Endodermal cell (in vitro differentiated cells): ENCODE measurements at regions not wholly inside any gene's neighbourhood (a gene's known extent, or its start where the extent isn't known, plus 50 kb on each side); places are given as distances from the start of the nearest gene placed in this dataset.

Experiments
- DNase-seq: peaks from one replicate; pipeline ENCODE4 v3.0.0-alpha.2; 2017
- H3K27ac ChIP-seq: 2 replicates; pipeline ENCODE4 v1.5.1; 2013; ENCODE audit warnings: mild to moderate bottlenecking, low read depth, low read length, moderate library complexity
- H3K27me3 ChIP-seq: 2 replicates; pipeline ENCODE4 v1.6.1; 2013; ENCODE audit warnings: mild to moderate bottlenecking, low read length, moderate library complexity; ENCODE audit not compliant: insufficient read depth, control insufficient read depth, poor library complexity, severe bottlenecking
- H3K36me3 ChIP-seq: 2 replicates; pipeline ENCODE4 v1.7.0; 2013; ENCODE audit warnings: mild to moderate bottlenecking, low read length, moderate library complexity; ENCODE audit not compliant: control insufficient read depth, insufficient read depth
- H3K4me1 ChIP-seq: one replicate; pipeline ENCODE4 v1.7.0; 2013; ENCODE audit warnings: low read length; ENCODE audit not compliant: control insufficient read depth, insufficient read depth
- H3K4me3 ChIP-seq: 2 replicates; pipeline ENCODE4 v1.5.1; 2013; ENCODE audit warnings: mild to moderate bottlenecking, low read length, moderate library complexity
- H3K9ac ChIP-seq: 2 replicates; pipeline ENCODE4 v1.6.1; 2013; ENCODE audit warnings: mild to moderate bottlenecking, low read length, moderate library complexity; ENCODE audit not compliant: poor library complexity, severe bottlenecking; ENCODE audit errors: extremely low read depth
- H3K9me3 ChIP-seq: 2 replicates; pipeline ENCODE4 v1.6.1; 2013; ENCODE audit warnings: mild to moderate bottlenecking, low read length, moderate library complexity; ENCODE audit not compliant: control insufficient read depth
- H3K27ac Mint-ChIP-seq: 2 replicates; pipeline ENCODE4 v1.8.0; 2020; ENCODE audit warnings: mixed read lengths
- H3K27me3 Mint-ChIP-seq: 2 replicates; pipeline ENCODE4 v1.8.0; 2021; ENCODE audit warnings: mild to moderate bottlenecking, mixed read lengths; ENCODE audit not compliant: insufficient read depth
- H3K36me3 Mint-ChIP-seq: 2 replicates; pipeline ENCODE4 v1.8.0; 2020; ENCODE audit warnings: low read depth, mixed read lengths
- H3K4me1 Mint-ChIP-seq: 2 replicates; pipeline ENCODE4 v1.8.0; 2020; ENCODE audit warnings: mixed read lengths
- H3K4me3 Mint-ChIP-seq: 2 replicates; pipeline ENCODE4 v1.8.0; 2020; ENCODE audit warnings: mild to moderate bottlenecking, moderate library complexity, mixed read lengths
- H3K9me3 Mint-ChIP-seq: 2 replicates; pipeline ENCODE4 v1.8.0; 2020; ENCODE audit warnings: mild to moderate bottlenecking, mixed read lengths
- CTCF ChIP-seq: fragments of 200-600 bp; sonication (generic); conservative IDR thresholded peaks from 2 replicates; pipeline ENCODE4 v1.5.0; 2021; ENCODE audit warnings: antibody characterized with exemption, mild to moderate bottlenecking
- WGBS, 2 experiments: methylation state at CpG; one replicate each; pipeline versions ENCODE4 v1.1.5 to v1.1.7; 2013; ENCODE audit warnings: missing lambda C conversion rate in 2 of 2, mixed read lengths in 1 of 2; ENCODE audit not compliant: insufficient coverage in 1 of 2, insufficient read length in 1 of 2; 5-methylcytosine and 5-hydroxymethylcytosine counted together

GRCh38 chr14:80378084-80378690, 166.9 kb upstream of the DIO2 start:
- Mint-ChIP-seq H3K27me3 (no peaks in the 10 kb centered on the region), H3K27ac (no peak overlapping the region), H3K4me1 (no peaks in the 10 kb centered on the region), H3K4me3 (no peak overlapping the region), H3K36me3 (no peaks in the 10 kb centered on the region), H3K9me3 (no peaks in the 10 kb centered on the region)
- WGBS, 2 experiments, result 88 to 89% methylated on average over 6 to 9 of the region's 9 CpGs
- Histone ChIP-seq H3K27ac (no peak overlapping the region), H3K9ac (no peak overlapping the region), H3K4me1 (no peaks in the 10 kb centered on the region), H3K36me3 (no peaks in the 10 kb centered on the region), H3K9me3 (no peaks in the 10 kb centered on the region), H3K4me3 (no peak overlapping the region), H3K27me3 (no peaks in the 10 kb centered on the region)
- DNase-seq, result no peak
- TF ChIP-seq CTCF, result no peak

- Histone ChIP-seq H3K27me3 (no peaks in the 10 kb centered on the region), H3K9me3 (no peaks in the 10 kb centered on the region), H3K27ac (no peak overlapping the region), H3K9ac (no peak overlapping the region), H3K4me1 (no peaks in the 10 kb centered on the region), H3K36me3 (no peaks in the 10 kb centered on the region), H3K4me3 (no peak overlapping the region)
- DNase-seq, result no peak
- peaks cover 9% of the 10 kb centered on the region for H3K4me1 Mint-ChIP-seq
- H3K27me3 Mint-ChIP-seq, result peaks cover 8% of the 10 kb centered on the region
- no peaks in the 10 kb centered on the region for H3K9me3 Mint-ChIP-seq
- H3K36me3 Mint-ChIP-seq, result no peaks in the 10 kb centered on the region
- no peak overlapping the region for H3K27ac Mint-ChIP-seq
- WGBS, 2 experiments, result 71 to 88% methylated on average over 1 to 2 of the region's 2 CpGs
- H3K4me3 Mint-ChIP-seq, result no peak overlapping the region
- no peak for TF ChIP-seq CTCF
Measured at GRCh38 chr14:80364816-80365215, 153.5 kb upstream of the DIO2 start.

GRCh38 chr14:80364274-80364673, 153.0 kb upstream of the DIO2 start:
- Mint-ChIP-seq H3K27me3 (peaks cover 8% of the 10 kb centered on the region), H3K9me3 (no peaks in the 10 kb centered on the region), H3K4me3 (no peak overlapping the region), H3K36me3 (no peaks in the 10 kb centered on the region), H3K4me1 (peaks cover 9% of the 10 kb centered on the region), H3K27ac (no peak overlapping the region)
- Histone ChIP-seq H3K4me3 (no peak overlapping the region), H3K27me3 (no peaks in the 10 kb centered on the region), H3K36me3 (no peaks in the 10 kb centered on the region), H3K4me1 (no peaks in the 10 kb centered on the region), H3K9me3 (no peaks in the 10 kb centered on the region), H3K9ac (no peak overlapping the region), H3K27ac (no peak overlapping the region)
- 57% methylated on average over 1 of the region's 1 CpG; no CpG with 5 or more reads in 1 of the 2 experiments for WGBS, 2 experiments
- peak; percentile 77 for TF ChIP-seq CTCF
- no peak for DNase-seq
